ENCODE measurements at regions not wholly inside any gene's neighbourhood (a gene's known extent, or its start where the extent isn't known, plus 50 kb on each side); places are given as distances from the start of the nearest gene placed in this dataset.
"Not testable (repeated sequence)": the region's sequence is repeated elsewhere in the genome, so short reads cannot be mapped to it uniquely, and the experiment has no call there.

DNA sequence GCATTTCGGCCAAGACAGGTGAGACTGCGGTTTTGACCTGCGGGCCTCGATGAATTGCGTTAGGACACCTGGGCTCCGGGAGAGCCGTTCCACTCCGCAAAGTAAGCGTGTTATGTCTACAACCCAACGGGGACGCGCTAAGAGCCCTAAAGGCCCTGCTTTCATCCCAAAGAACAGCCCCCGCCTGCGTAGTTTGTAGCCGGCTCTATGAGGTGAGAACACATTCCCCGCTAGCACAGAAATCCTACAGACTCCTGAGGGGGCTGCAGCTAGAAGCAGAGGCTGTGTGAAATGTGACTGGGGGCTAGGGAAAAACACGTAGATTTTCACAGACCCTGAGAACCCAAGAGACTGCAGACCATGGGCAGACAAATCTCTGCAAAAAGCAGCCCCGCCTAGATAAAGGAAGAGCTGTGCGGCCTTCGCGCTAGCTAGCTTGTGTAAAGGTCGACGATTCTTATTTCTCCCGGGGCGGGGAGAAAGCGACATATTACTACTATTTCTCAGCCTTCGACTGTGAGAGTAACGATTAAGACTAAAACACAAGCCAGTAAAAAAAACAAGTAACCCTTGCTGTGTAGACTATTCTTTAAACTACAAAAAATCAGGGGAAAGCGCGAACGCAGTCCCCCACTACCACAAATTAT lies 242.9 kb downstream of the FAM72C start:
- H3K79me2 ChIP-seq (ENCODE audit: control insufficient read depth in 1 of 2, insufficient read depth in 2 of 2, low read length in 2 of 2); H4K5ac ChIP-seq (ENCODE audit: insufficient read length, low read depth, low read length); H3K9ac ChIP-seq (replicated peaks in 1 of 4; ENCODE audit: extremely low read depth in 1 of 4, low read depth in 3 of 4, low read length in 3 of 4); H2BK120ac ChIP-seq (replicated peaks; ENCODE audit: low read depth, low read length); H4K8ac ChIP-seq (ENCODE audit: extremely low read depth, insufficient read depth, low read length); H3K14ac ChIP-seq (ENCODE audit: insufficient read length); H2BK15ac ChIP-seq (ENCODE audit: low read length); H3K23me2 ChIP-seq (ENCODE audit: low read depth, low read length); POLR2A ChIA-PET (ENCODE audit: partially characterized antibody); H3K79me1 ChIP-seq (ENCODE audit: low read depth, low read length); H3K4me1 ChIP-seq (replicated peaks in 1 of 4; ENCODE audit: control insufficient read depth in 3 of 4, insufficient read depth in 4 of 4, low read length in 3 of 4); H2BK20ac ChIP-seq (ENCODE audit: low read length); H4K91ac ChIP-seq (replicated peaks; ENCODE audit: insufficient read length, low read length); H2BK12ac ChIP-seq (ENCODE audit: low read depth, low read length); H3K56ac ChIP-seq (replicated peaks; ENCODE audit: insufficient read length, low read depth, low read length); FAIRE-seq; H3K27me3 ChIP-seq (replicated peaks in 1 of 4; ENCODE audit: control insufficient read depth in 3 of 4, extremely low read depth in 1 of 4, insufficient read depth in 3 of 4, low read length in 3 of 4); H3K36me3 ChIP-seq (ENCODE audit: control insufficient read depth in 2 of 4, insufficient read depth in 4 of 4, low read length in 3 of 4); H2AFZ ChIP-seq (ENCODE audit: low read length); H3K4me2 ChIP-seq (ENCODE audit: insufficient read depth in 1 of 2, low read depth in 2 of 2, low read length in 2 of 2); H2AK5ac ChIP-seq (ENCODE audit: low read depth, low read length); DNase-seq (ENCODE audit: low read depth in 1 of 2, low spot score in 2 of 2); H3K27ac ChIP-seq (ENCODE audit: low read depth, low read length); H3K4me3 ChIP-seq (ENCODE audit: extremely low read depth in 1 of 4, insufficient read depth in 2 of 4, low read depth in 3 of 4, low read length in 4 of 4); H4K20me1 ChIP-seq (replicated peaks in 1 of 2; ENCODE audit: control insufficient read depth in 1 of 2, insufficient read depth in 2 of 2, low read length in 2 of 2); CTCF ChIA-PET (ENCODE audit: partially characterized antibody); H3K18ac ChIP-seq (ENCODE audit: extremely low read depth, low read length); H3K23ac ChIP-seq (ENCODE audit: insufficient read length); H3K4ac ChIP-seq (replicated peaks; ENCODE audit: insufficient read length, low read depth, low read length); H2BK5ac ChIP-seq (ENCODE audit: low read depth, low read length): not testable (repeated sequence)
- WGBS, 2 experiments (ENCODE audit: extremely low coverage in 1 of 2, insufficient coverage in 1 of 2, insufficient read length in 1 of 2, insufficient replicate concordance in 2 of 2, low coverage in 1 of 2, low lambda C conversion rate in 2 of 2, missing lambda C conversion rate in 1 of 2): 92% methylated on average over 4 of the region's 31 CpGs; no CpG with 5 or more reads in 1 of the 2 experiments
- H3K9me3 ChIP-seq (ENCODE audit: insufficient read depth in 2 of 2, low read depth in 1 of 2, low read length in 1 of 2): peaks cover 0 to 12% of the 10 kb centered on the region in 2 experiments; a peak in 2 of 4 replicates
